Hematopoietic multipotent progenitor cell treated with erythropoietin and hydrocortisone succinate and interleukin-3 and kit ligand, for 6 days (in vitro differentiated cells): ENCODE measurements at regions not wholly inside any gene's neighbourhood (a gene's known extent, or its start where the extent isn't known, plus 50 kb on each side); places are given as distances from the start of the nearest gene placed in this dataset.

Experiments used
- DNase-seq: peaks from one replicate; pipeline ENCODE4 v3.0.0-alpha.2; 2015

- no peak for DNase-seq
Measured at GRCh38 chr2:106631281-106631680, 144.1 kb downstream of the CD8B2 start.

- DNase-seq, result peak; percentile 36
Measured at GRCh38 chr2:106638043-106638442, 150.9 kb downstream of the CD8B2 start.

- DNase-seq, result peak; percentile 41
Measured at GRCh38 chr2:106638580-106638979, 151.4 kb downstream of the CD8B2 start.

GRCh38 chr2:106642679-106643078 is 155.5 kb downstream of the CD8B2 start:
- DNase-seq, result no peak

- DNase-seq, result no peak
Measured at GRCh38 chr2:106644623-106645022, 157.5 kb downstream of the CD8B2 start.

- DNase-seq, result no peak
Measured at GRCh38 chr2:106646605-106647004, 159.4 kb downstream of the CD8B2 start.

GRCh38 chr2:106649306-106649705 is 162.1 kb downstream of the CD8B2 start:
- DNase-seq, result no peak

- DNase-seq, result no peak
Measured at GRCh38 chr2:106653465-106653864, 166.3 kb downstream of the CD8B2 start.

GRCh38 chr2:106658616-106659015 is 171.5 kb downstream of the CD8B2 start:
- no peak for DNase-seq

- DNase-seq, result peak; percentile 37
Measured at GRCh38 chr2:106664669-106665068, 177.5 kb downstream of the CD8B2 start.

GRCh38 chr2:106667478-106668070 is 180.4 kb downstream of the CD8B2 start:
- DNase-seq, result no peak

GRCh38 chr2:106685180-106685897 is 198.2 kb downstream of the CD8B2 start:
- DNase-seq, result no peak

GRCh38 chr2:106686814-106687213 is 199.2 kb downstream of the ST6GAL2 start:
- no peak for DNase-seq

- DNase-seq, result no peak
Measured at GRCh38 chr2:106694964-106695470, 190.9 kb downstream of the ST6GAL2 start.

- no peak for DNase-seq
Measured at GRCh38 chr2:106695919-106696318, 190.0 kb downstream of the ST6GAL2 start.

GRCh38 chr2:106700616-106701015 is 185.4 kb downstream of the ST6GAL2 start:
- DNase-seq, result no peak

GRCh38 chr2:106701203-106702022 is 184.6 kb downstream of the ST6GAL2 start:
- DNase-seq, result no peak

GRCh38 chr2:106703161-106703560 is 182.8 kb downstream of the ST6GAL2 start:
- no peak for DNase-seq

GRCh38 chr2:106704798-106705197 is 181.2 kb downstream of the ST6GAL2 start:
- no peak for DNase-seq

- no peak for DNase-seq
Measured at GRCh38 chr2:106705877-106706276, 180.1 kb downstream of the ST6GAL2 start.

GRCh38 chr2:106706283-106706682 is 179.7 kb downstream of the ST6GAL2 start:
- DNase-seq, result no peak

GRCh38 chr2:106708209-106708608 is 177.8 kb downstream of the ST6GAL2 start:
- no peak for DNase-seq

GRCh38 chr2:106709229-106709628 is 176.7 kb downstream of the ST6GAL2 start:
- no peak for DNase-seq

- DNase-seq, result no peak
Measured at GRCh38 chr2:106719222-106719621, 166.7 kb downstream of the ST6GAL2 start.
